T1000 (cell line): ENCODE measurements at regions not wholly inside any gene's neighbourhood (a gene's known extent, or its start where the extent isn't known, plus 50 kb on each side); places are given as distances from the start of the nearest gene placed in this dataset.
"Not testable (repeated sequence)": the region's sequence is repeated elsewhere in the genome, so short reads cannot be mapped to it uniquely, and the experiment has no call there.

Experiments
- DNase-seq: peaks from one replicate; lab custom pipeline; 2025; ENCODE audit warnings: mixed read lengths; lab: John Stamatoyannopoulos, UW

GRCh38 chr5:159456722-159457465 is 126.6 kb upstream of the IL12B start:
- DNase-seq: no peak

- no peak for DNase-seq
Measured at GRCh38 chr5:159458217-159458711, 128.0 kb upstream of the IL12B start.

- no peak for DNase-seq
Measured at GRCh38 chr5:159459132-159459627, 128.9 kb upstream of the IL12B start.

- DNase-seq: no peak
Measured at GRCh38 chr5:159459951-159460538, 129.8 kb upstream of the IL12B start.

- no peak for DNase-seq
Measured at GRCh38 chr5:159463590-159464321, 133.5 kb upstream of the IL12B start.

GRCh38 chr5:159465604-159466003 is 135.3 kb upstream of the IL12B start:
- no peak for DNase-seq

DNA sequence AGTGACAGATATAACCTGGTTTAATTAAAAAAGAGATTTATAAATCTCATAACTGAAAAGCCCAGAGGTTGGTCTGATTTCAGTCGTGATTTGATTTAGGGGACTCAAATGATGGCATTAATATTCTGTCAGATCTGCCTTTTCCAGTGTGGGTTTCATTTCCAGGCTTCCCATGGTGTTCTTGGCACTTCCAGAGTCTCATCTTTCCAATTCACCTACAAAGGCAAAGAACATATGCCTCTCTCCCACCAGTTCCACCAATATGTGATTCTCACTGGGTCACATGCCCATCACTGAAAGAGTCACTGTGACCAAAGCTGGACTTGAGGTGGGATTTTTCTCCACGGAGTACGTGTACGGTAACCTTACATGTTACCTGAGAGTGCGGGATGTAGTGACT is 137.4 kb upstream of the IL12B start:
- DNase-seq: no peak

- no peak for DNase-seq
Measured at GRCh38 chr5:159469496-159470372, 139.4 kb upstream of the IL12B start.

DNA sequence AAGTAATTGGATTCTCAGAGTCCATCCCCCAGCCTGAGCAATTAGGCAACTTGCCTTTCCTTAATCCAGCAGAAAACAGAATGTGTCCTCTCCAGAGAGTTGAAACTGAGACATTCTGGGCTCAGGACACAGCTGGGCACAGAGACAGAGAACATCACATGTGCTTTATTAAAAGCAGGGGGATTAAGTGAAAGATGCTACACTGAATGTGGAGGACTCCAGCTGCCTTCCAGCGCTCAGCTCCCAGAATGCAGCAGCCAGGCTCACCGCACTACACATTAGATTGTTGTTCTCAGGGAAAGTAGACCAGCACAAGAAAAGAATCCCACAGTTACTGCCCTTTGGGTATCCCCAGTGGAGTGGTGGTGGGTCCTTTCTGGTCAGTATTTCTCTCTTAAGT is 141.6 kb upstream of the IL12B start:
- no peak for DNase-seq

- DNase-seq: no peak
Measured at GRCh38 chr5:159475026-159475425, 144.7 kb upstream of the IL12B start.

DNA sequence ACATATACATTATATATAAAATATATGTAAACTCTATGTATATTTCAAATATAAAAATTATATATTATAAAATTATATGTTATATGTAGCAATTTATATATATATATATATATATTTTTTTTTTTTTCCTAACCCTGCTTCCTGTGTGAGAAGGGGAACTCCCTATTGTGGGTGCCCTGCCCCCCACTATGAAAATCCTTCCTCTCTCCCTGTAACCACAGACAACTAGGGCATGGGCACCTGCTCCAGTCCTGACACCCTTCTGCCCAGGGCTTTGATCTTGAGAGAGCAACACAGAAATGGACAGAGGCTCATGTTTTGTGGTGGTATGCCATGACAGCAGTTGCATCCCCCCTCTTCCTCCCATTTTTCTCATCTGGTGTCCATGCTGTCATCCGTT is 148.7 kb upstream of the IL12B start:
- no peak for DNase-seq

DNA sequence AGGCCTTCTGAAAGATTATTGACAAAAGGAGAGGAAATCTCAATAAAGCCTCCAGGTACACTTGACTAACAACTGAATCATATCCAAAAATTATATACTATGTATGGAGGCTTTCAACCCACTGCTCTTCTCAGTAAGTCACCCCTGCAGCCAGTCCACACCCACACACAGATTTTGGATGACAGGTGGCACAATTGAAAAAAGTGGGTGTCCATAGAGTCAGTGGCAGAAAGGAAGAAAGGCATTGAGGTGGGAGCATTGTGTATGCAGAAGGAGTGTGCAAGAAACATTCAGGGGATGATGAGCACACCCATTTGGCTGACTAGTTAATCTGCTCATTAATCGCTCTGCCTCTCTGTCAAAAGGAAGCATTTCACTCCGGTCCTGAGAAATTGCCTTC is 150.6 kb upstream of the IL12B start:
- DNase-seq: no peak

DNA sequence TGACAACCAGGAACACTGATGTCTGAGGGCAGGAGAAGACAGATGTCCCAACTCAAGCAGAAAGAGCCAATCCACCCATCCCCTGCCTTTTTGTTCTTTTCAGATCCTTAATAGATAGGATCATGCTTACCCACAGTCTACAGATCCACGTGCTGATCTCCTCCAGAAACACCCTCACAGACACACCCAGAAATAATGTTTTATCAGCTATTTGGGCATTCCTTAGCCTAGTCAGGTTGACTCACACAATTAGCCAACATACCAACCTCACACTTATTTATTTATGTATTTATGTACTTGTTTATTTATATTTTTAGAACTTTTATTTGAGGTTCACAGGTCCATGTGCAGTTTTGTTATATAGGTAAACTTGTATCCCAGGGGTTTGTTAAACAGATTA is 151.5 kb upstream of the IL12B start:
- DNase-seq: no peak

DNA sequence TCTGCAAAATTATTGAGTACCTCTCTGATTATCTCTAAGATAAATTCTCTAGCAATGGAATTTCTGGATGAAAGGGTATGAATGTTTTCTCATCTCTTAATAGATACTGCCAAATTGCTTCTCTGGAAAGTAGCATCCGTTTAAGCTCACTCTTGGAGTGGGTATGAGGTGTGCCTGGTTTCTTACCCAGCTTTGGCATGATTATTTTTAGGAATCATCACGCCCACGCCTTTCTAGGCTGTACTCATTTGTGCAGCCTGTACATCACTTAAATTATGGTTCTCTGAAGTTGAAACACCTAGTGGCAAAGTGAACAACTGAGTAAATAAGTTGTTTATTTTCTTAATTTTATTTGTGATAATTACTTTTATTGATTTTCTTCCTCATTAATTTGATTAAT is 156.5 kb upstream of the IL12B start:
- no peak for DNase-seq

DNA sequence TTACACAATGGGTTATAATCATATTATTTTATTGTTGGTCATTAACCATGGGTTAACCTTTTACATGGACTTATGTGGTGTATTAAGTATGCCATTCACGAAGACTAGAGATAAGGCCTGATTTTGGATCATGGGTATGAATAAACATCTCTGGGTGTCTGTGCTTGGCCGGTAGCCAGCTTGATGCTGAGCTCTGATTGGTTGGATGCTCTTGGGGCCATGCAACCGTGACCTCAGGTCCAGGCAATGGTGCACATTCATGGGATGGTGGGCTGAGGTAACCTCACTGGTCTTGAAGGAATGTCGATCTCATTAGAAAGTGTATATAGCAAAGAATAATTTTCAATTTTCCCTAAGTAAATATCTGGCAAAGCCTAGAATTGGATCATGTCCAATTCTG is 158.2 kb upstream of the IL12B start:
- no peak for DNase-seq

DNA sequence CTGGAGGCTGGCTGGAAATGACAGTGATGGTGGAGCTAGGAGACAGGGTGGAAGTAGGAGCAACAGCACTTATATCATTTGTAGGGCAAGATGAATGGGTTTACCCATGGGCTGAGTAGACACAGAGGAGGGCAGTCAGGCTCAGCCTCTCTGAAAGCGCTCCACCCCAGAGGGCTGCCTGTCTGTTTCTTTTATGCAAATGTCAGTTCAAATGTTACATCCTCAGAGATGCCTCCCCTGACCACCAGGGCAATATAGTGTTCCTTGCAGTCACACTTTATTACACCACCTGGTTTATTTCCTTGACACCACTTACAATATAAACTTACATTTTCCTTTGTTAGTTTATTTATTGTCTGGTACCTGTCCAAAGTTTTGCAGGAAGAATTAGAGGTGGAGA is 159.5 kb upstream of the IL12B start:
- DNase-seq: no peak

- DNase-seq: no peak
Measured at GRCh38 chr5:159490507-159490906, 160.2 kb upstream of the IL12B start.

DNA sequence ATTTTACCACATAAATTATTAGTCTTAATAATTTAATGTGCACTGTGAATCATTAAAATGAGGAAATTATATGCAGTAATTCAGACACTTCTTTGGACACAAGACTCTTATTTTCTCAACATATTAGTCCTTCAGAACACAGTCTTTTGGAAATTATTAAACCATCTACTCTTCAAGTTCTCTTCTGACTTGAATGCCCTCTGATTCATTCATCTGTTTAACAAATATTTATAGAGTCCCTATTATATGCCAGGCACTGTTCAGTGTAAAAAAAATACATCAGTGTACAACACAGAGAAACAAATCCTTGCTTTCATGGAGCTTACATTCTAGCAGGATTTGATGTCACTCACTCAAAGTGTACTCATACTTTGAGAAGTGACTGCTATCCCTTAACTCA is 163.4 kb upstream of the IL12B start:
- no peak for DNase-seq

DNA sequence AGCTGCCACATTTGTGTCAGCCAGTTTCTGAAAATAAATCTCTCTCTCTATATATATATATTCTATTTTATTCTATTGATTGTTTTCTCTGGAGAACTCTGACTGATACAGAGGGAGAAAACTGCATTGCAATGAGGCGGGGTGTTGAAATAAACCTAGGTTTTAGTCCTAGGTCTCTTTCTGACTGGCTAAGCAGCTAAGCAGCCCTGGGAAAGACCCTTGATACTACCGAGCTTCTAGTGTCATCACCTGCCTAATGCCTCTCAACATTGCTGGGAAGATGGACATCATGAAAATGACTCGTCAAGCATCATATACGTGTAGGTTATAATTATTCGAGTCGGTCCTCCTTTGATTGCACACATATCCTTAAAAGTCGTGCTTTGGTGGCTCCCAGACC is 166.5 kb upstream of the IL12B start:
- DNase-seq: no peak

- no peak for DNase-seq
Measured at GRCh38 chr5:159497221-159497620, 166.9 kb upstream of the IL12B start.

DNA sequence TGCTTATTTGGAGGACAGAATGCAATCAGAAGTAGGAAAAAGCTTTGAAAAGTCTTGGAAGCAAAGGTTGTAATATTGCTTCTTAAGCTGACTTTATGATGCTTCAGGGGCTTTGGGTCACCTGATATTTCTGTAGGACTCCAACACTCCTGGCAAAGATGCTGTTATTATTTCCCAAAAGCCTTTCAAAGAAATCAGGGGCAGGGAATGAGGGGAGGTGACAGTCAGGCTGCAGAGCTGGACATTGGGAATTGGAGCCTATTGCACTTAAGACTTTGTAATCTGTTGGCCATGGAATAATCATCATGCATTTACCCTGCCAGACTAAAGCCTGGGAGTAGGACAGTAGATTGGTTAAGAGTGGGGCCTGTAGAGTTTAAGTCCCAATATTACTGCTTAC is 168.3 kb upstream of the IL12B start:
- no peak for DNase-seq

DNA sequence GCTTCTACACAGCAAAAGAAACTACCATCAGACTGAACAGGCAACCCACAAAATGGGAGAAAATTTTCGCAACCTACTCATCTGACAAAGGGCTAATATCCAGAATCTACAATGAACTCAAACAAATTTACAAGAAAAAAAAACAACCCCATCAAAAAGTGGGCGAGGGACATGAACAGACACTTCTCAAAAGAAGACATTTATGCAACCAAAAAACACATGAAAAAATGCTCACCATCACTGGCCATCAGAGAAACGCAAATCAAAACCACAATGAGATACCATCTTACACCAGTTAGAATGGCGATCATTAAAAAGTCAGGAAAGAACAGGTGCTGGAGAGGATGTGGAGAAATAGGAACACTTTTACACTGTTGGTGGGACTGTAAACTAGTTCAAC is 171.8 kb upstream of the IL12B start:
- DNase-seq: not testable (repeated sequence)
